ENCODE measurements at regions not wholly inside any gene's neighbourhood (a gene's known extent, or its start where the extent isn't known, plus 50 kb on each side); places are given as distances from the start of the nearest gene placed in this dataset.

- 0 out of 7 replicates have a peak, but pooled peaks cover 0 to 2% (median 0%) of the 10 kb centered on the region in 4 experiments for H3K4me1 ChIP-seq (replicated peaks in 1 of 4; ENCODE audit: control insufficient read depth in 3 of 4, insufficient read depth in 4 of 4, low read length in 3 of 4)
These were observed 121.0 kb downstream of the MTHFS start for GRCh38 chr15:79775821-79776220.

More at GRCh38 chr15:79775821-79776220, 121.0 kb downstream of the MTHFS start:
- no peak overlapping the region for H4K91ac ChIP-seq (replicated peaks; ENCODE audit: insufficient read length, low read length)
- FAIRE-seq (no peak), DNase-seq (ENCODE audit: low read depth in 1 of 2, low spot score in 2 of 2) (no peak)
- POLR2A ChIA-PET (ENCODE audit: partially characterized antibody), result no interaction called here
- H2BK20ac ChIP-seq (ENCODE audit: low read length), result no peak overlapping the region
- H4K20me1 ChIP-seq (replicated peaks in 1 of 2; ENCODE audit: control insufficient read depth in 1 of 2, insufficient read depth in 2 of 2, low read length in 2 of 2), result no peaks in the 10 kb centered on the region
- no peak overlapping the region for H2AFZ ChIP-seq (ENCODE audit: low read length)
- H3K36me3 ChIP-seq (ENCODE audit: control insufficient read depth in 2 of 4, insufficient read depth in 4 of 4, low read length in 3 of 4), result no peaks in the 10 kb centered on the region
- no peaks in the 10 kb centered on the region for H3K27me3 ChIP-seq (replicated peaks in 1 of 4; ENCODE audit: control insufficient read depth in 3 of 4, extremely low read depth in 1 of 4, insufficient read depth in 3 of 4, low read length in 3 of 4)
- H3K27ac ChIP-seq (ENCODE audit: low read depth, low read length), result no peak overlapping the region
- H2BK12ac ChIP-seq (ENCODE audit: low read depth, low read length), result no peak overlapping the region
- H2BK5ac ChIP-seq (ENCODE audit: low read depth, low read length), result no peak overlapping the region
- no peaks in the 10 kb centered on the region for H3K79me2 ChIP-seq (ENCODE audit: control insufficient read depth in 1 of 2, insufficient read depth in 2 of 2, low read length in 2 of 2)
- H2BK15ac ChIP-seq (ENCODE audit: low read length), result no peak overlapping the region
- no peak overlapping the region for H3K4me2 ChIP-seq (ENCODE audit: insufficient read depth in 1 of 2, low read depth in 2 of 2, low read length in 2 of 2)
- H2BK120ac ChIP-seq (replicated peaks; ENCODE audit: low read depth, low read length), result no peak overlapping the region
- no peak overlapping the region for H3K23ac ChIP-seq (ENCODE audit: insufficient read length)
- no peak overlapping the region for H2AK5ac ChIP-seq (ENCODE audit: low read depth, low read length)
- H4K8ac ChIP-seq (ENCODE audit: extremely low read depth, insufficient read depth, low read length), result no peak overlapping the region
- no peak overlapping the region for H3K4ac ChIP-seq (replicated peaks; ENCODE audit: insufficient read length, low read depth, low read length)
- CTCF ChIA-PET (ENCODE audit: partially characterized antibody), result interaction anchor here (1.4 to 2.5 kb wide), 2 partner anchors 8 to 75 kb away, joined by 4 to 10 read pairs; no protein-coding TSS in a partner anchor
- H3K9ac ChIP-seq (replicated peaks in 1 of 4; ENCODE audit: extremely low read depth in 1 of 4, low read depth in 3 of 4, low read length in 3 of 4), result no peak overlapping the region
- 79% methylated on average over 2 of the region's 2 CpGs; no CpG with 5 or more reads in 1 of the 2 experiments for WGBS, 2 experiments (ENCODE audit: extremely low coverage in 1 of 2, insufficient coverage in 1 of 2, insufficient read length in 1 of 2, insufficient replicate concordance in 2 of 2, low coverage in 1 of 2, low lambda C conversion rate in 2 of 2, missing lambda C conversion rate in 1 of 2)
- H3K79me1 ChIP-seq (ENCODE audit: low read depth, low read length), result no peaks in the 10 kb centered on the region
- H3K56ac ChIP-seq (replicated peaks; ENCODE audit: insufficient read length, low read depth, low read length), result no peak overlapping the region
- no peak overlapping the region for H4K5ac ChIP-seq (ENCODE audit: insufficient read length, low read depth, low read length)
- TF ChIP-seq JUND (IDR thresholded peaks at IDR 0.05; ENCODE audit: low read length) (no peak), ZNF274 (IDR thresholded peaks at IDR 0.05; ENCODE audit: borderline replicate concordance, extremely low read depth, low read length) (no peak), SP2 (IDR thresholded peaks at IDR 0.05; ENCODE audit: low read length) (no peak), MAFK (IDR thresholded peaks at IDR 0.05; ENCODE audit: low read depth, low read length) (no peak)
- no peak overlapping the region for H3K4me3 ChIP-seq (ENCODE audit: extremely low read depth in 1 of 4, insufficient read depth in 2 of 4, low read depth in 3 of 4, low read length in 4 of 4)
- no peaks in the 10 kb centered on the region for H3K9me3 ChIP-seq (ENCODE audit: insufficient read depth in 2 of 2, low read depth in 1 of 2, low read length in 1 of 2)
- no peak overlapping the region for H3K14ac ChIP-seq (ENCODE audit: insufficient read length)
- no peaks in the 10 kb centered on the region for H3K23me2 ChIP-seq (ENCODE audit: low read depth, low read length)
- no peak overlapping the region for H3K18ac ChIP-seq (ENCODE audit: extremely low read depth, low read length)

Measured in H1 (cell line).